G401 (cell line): ENCODE measurements at regions not wholly inside any gene's neighbourhood (a gene's known extent, or its start where the extent isn't known, plus 50 kb on each side); places are given as distances from the start of the nearest gene placed in this dataset.

Experiments used
- DNase-seq: peaks from one replicate; pipeline ENCODE4 v3.0.0-alpha.2; 2015; ENCODE audit warnings: low spot score
- in situ Hi-C: cut with HindIII; loops from 2 replicates; pipeline ENCODE4 v1.10.0; 2016; ENCODE audit warnings: low sequenced_read_pairs, mixed read lengths

DNA sequence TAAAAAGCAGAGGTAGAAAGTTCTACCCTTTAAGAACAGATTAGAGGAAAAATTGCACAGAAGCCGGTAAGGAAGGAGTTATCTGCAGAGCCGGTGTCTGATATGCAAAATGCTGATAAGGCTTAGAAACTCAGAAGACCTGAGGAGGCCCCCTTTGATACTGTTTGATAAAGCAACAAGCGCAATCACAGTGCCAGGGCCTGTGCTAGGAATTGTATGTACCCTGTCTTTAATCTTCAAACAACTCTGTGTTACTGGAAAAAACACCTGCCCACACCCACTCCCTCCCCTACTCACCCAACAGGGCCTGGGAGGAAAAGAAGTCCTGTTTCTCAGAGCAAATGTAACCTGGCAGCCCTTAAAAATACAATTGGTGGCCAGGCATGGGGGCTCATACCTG is 112.7 kb upstream of the FUT8 start:
- in situ Hi-C loops: no loop called here
- DNase-seq: no peak

- no peak for DNase-seq
- in situ Hi-C loops: no loop called here
Observed at GRCh38 chr14:65301862-65302539, 110.5 kb upstream of the FUT8 start.

GRCh38 chr14:65302571-65303189 is 109.8 kb upstream of the FUT8 start:
- no peak for DNase-seq
- in situ Hi-C loops: no loop called here

DNA sequence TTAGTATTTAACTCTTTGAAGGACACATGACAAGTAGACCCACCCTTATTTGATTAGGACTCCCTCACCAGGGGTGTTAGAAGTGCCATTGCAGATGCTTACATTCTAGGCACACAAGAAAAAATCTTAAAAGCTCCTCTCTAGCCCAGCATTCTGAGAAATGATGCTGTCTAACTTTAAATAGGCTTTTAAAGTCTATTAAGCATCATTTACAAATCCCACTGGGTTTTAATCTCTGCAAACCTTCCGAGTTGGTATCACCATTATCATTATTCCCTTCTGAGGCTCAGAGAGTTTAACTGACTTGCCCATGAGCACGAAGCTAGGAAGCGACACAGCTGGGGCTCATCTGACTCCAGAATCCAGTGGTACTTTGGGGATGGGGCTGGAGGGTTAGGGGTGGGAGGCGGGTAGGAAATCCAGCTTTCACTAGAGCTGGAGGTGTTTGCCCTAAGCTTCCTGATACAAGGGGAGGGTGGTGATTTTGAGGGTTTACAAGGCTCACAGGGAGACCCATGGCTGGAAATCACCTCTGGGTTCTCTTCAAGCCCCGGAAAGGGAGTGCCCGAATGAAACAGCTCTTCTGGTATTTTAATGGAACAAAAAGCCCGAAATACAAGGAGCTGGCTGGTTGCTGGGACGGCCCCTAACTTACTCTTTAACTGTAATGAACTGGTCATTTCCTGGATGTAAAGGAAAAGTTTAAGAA is 109.2 kb upstream of the FUT8 start:
- DNase-seq: no peak
- in situ Hi-C loops: no loop called here

GRCh38 chr14:65303899-65304222 is 108.7 kb upstream of the FUT8 start:
- no peak for DNase-seq
- in situ Hi-C loops: no loop called here

GRCh38 chr14:65304239-65304638 is 108.3 kb upstream of the FUT8 start:
- in situ Hi-C loops: no loop called here
- DNase-seq: no peak

DNA sequence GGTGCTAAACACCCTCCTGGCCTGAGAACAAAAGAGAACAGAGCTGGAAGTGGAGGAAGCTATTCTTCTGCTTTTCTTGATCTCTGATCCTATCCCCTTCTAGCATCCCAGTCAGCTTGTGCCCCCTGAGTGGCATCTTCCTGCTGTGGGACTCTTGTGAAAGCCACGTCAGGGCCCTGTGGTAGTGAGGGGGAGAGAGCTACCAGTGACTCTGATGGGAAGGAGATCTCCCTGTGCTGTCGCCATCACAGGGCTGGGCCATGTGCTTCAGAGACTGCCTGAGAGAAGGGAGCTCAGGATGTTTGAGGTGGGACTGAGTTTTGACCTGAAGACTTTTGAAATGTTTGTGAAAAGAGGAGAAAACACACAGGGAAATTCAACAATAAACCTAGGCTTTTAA is 107.6 kb upstream of the FUT8 start:
- DNase-seq: no peak
- in situ Hi-C loops: no loop called here

- in situ Hi-C loops: no loop called here
- DNase-seq: no peak
Observed at GRCh38 chr14:65308536-65308935, 104.0 kb upstream of the FUT8 start.

DNA sequence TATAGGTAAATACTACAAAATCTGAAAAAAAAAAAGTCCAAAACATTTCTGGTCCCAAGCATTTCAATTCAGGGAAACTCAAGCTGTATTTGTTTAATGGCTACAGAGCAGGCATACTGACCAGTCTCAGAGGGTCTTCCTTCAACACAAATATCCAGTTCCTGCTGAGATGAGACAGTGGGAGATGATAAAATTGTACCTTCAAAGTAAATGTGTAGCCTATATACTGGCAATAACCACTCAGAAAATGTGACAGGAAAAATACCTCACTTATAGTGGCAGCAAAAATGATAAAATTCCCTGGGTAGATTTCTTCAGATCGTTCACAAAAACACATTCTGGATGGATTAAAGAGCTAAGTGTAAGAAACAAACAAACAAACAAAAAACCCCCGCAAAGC is 102.0 kb upstream of the FUT8 start:
- no peak for DNase-seq
- in situ Hi-C loops: no loop called here

DNA sequence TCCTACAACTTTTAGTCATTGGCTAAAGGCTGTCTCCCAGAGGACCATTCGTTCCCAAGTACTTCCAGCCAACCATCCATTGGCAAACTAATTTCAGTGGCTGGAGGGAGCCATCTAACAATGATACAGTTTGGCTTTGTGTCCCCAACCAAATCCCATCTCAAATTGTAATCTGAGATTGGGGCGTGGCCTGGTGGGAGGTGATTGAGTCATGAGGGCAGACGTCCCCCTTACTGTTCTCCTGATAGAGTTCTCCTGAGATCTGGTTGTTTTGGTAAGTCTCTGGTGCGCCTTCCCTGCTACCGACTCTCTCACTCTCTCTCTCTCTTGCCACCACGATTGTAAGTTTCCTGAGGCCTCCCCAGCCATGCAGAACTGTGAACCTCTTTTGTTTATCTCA is 99.7 kb upstream of the FUT8 start:
- DNase-seq: no peak
- in situ Hi-C loops: no loop called here

- in situ Hi-C loops: no loop called here
- no peak for DNase-seq
Observed at GRCh38 chr14:65318636-65319506, 93.7 kb upstream of the FUT8 start.

- in situ Hi-C loops: no loop called here
- DNase-seq: no peak
Observed at GRCh38 chr14:65320661-65321308, 91.7 kb upstream of the FUT8 start.

- in situ Hi-C loops: no loop called here
- no peak for DNase-seq
Observed at GRCh38 chr14:65321370-65321875, 91.1 kb upstream of the FUT8 start.

GRCh38 chr14:65329481-65329880 is 83.0 kb upstream of the FUT8 start:
- no peak for DNase-seq
- in situ Hi-C loops: no loop called here

- in situ Hi-C loops: no loop called here
- DNase-seq: no peak
Observed at GRCh38 chr14:65329911-65330310, 82.6 kb upstream of the FUT8 start.

- DNase-seq: no peak
- in situ Hi-C loops: no loop called here
Observed at GRCh38 chr14:65330416-65330815, 82.1 kb upstream of the FUT8 start.

- in situ Hi-C loops: no loop called here
- no peak for DNase-seq
Observed at GRCh38 chr14:65331652-65332051, 80.9 kb upstream of the FUT8 start.

DNA sequence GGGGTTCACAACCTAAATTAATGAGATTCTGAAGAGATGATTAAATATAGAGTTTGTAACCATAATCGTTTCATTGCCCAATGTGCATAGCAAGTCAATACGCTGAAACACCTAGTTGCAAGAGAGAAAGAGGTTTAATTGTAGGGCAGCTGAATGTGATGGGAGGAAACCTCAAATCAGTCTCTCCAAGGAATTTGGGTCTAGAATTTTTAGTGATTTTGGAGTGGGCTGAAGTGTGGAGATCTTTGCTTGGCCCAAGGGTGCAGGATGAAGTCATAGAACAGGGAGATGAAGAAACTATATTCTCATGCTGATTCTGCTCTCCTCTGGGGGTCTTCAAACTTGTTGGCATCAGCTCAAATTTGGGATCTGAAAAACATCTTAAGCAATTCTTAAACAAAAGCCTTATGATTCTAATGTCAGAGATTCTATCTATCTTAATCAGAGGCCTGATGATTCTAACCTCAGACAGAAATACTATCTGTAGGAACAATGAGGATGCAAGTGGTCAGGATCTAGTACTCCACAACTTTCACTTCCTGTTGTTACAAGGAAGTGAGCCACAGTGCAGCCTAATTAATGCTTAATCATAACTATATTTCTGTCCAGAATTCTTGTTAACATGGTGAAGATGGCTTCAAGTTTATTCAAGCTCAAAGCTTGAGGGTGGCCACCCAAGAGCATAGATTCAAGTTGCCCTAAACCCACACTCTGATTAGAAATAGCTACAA is 80.2 kb upstream of the FUT8 start:
- in situ Hi-C loops: no loop called here
- DNase-seq: no peak
